Endothelial cell of umbilical vein (primary cell): ENCODE measurements at regions not wholly inside any gene's neighbourhood (a gene's known extent, or its start where the extent isn't known, plus 50 kb on each side); places are given as distances from the start of the nearest gene placed in this dataset.

Experiments
- BruUV-seq: library from RNA; stranded (reverse); fragments of 400-500 nt; replicated peaks from 2 replicates; lab custom pipeline; 2021; lab: Mats Ljungman, UMichigan
- CTCF ChIA-PET: fragments of 300-600, 350-600 bp; sonication (Branson Sonifier 250); formaldehyde crosslinking; loops from one replicate; lab custom pipeline; 2021; ENCODE audit warnings: antibody characterized with exemption, inconsistent platforms; lab: Charles Lee
- POLR2A ChIA-PET: fragments of 300-600, 350-600 bp; sonication (Branson Sonifier 250); formaldehyde crosslinking; loops from one replicate; lab custom pipeline; 2021; ENCODE audit warnings: antibody characterized with exemption, inconsistent platforms; lab: Charles Lee
- DNase-seq: peaks from one replicate; pipeline ENCODE4 v3.0.0-alpha.2; 2011; ENCODE audit warnings: low read depth, low spot score
- FAIRE-seq: peaks from 2 replicates; lab custom pipeline; 2011; peaks lifted over from hg19 to GRCh38; lab: Jason Lieb, UNC
- H2AFZ ChIP-seq: 2 replicates; pipeline ENCODE4 v1.6.0; 2012; ENCODE audit warnings: low read depth, low read length, control low read depth, inconsistent platforms
- H3K27ac ChIP-seq: 2 replicates; pipeline ENCODE4 v1.5.1; 2011; ENCODE audit warnings: low read depth, mild to moderate bottlenecking, control low read depth, low read length, moderate library complexity; ENCODE audit not compliant: insufficient read depth
- H3K27me3 ChIP-seq, 2 experiments: 2 replicates each; pipeline versions ENCODE4 v1.6.0 to v1.6.1; 2011; ENCODE audit warnings: low read length in 2 of 2, mixed read lengths in 1 of 2; ENCODE audit not compliant: control insufficient read depth in 2 of 2, insufficient read depth in 2 of 2
- H3K36me3 ChIP-seq, 2 experiments: 2 replicates in 1 of 2; 3 replicates in 1 of 2; pipeline ENCODE4 v1.5.1; 2011; ENCODE audit warnings: low read length in 2 of 2, mild to moderate bottlenecking in 1 of 2, moderate library complexity in 1 of 2; ENCODE audit not compliant: control insufficient read depth in 2 of 2, insufficient read depth in 2 of 2; ENCODE audit errors: extremely low read depth in 1 of 2
- H3K4me1 ChIP-seq: 3 replicates; pipeline ENCODE4 v1.5.1; 2011; ENCODE audit warnings: mild to moderate bottlenecking, low read length; ENCODE audit not compliant: control insufficient read depth, insufficient read depth; ENCODE audit errors: extremely low read depth
- H3K4me2 ChIP-seq: 2 replicates; pipeline ENCODE4 v1.6.1; 2011; ENCODE audit warnings: low read length, control low read depth, mixed read lengths; ENCODE audit not compliant: insufficient read depth
- H3K4me3 ChIP-seq, 3 experiments: fragments of 200-600 bp in 1 of 3; sonication (generic), shearing (Covaris generic) in 1 of 3; replicated peaks in 1 of 3; 2 replicates each; pipeline ENCODE4 v1.5.1; 2011 to 2016; ENCODE audit warnings: control low read depth in 3 of 3, low read length in 3 of 3, mild to moderate bottlenecking in 2 of 3, inconsistent platforms in 1 of 3, low read depth in 1 of 3, moderate library complexity in 1 of 3; ENCODE audit not compliant: insufficient read depth in 1 of 3
- H3K79me2 ChIP-seq: 2 replicates; pipeline ENCODE4 v1.6.0; 2012; ENCODE audit warnings: low read length, inconsistent platforms; ENCODE audit not compliant: control insufficient read depth, insufficient read depth
- H3K9ac ChIP-seq: replicated peaks from 2 replicates; pipeline ENCODE3; 2011; ENCODE audit warnings: low read length, control low read depth; ENCODE audit not compliant: insufficient read depth; ENCODE audit errors: extremely low read depth
- H3K9me1 ChIP-seq: replicated peaks from 3 replicates; pipeline ENCODE4 v1.6.0; 2011; ENCODE audit warnings: mild to moderate bottlenecking, low read length; ENCODE audit not compliant: control insufficient read depth, insufficient read depth; ENCODE audit errors: extremely low read depth
- H3K9me3 ChIP-seq: replicated peaks from 2 replicates; pipeline ENCODE4 v1.5.1; 2012; ENCODE audit warnings: low read length, inconsistent platforms; ENCODE audit not compliant: control insufficient read depth, insufficient read depth
- H4K20me1 ChIP-seq: replicated peaks from 2 replicates; pipeline ENCODE3; 2011; ENCODE audit warnings: mild to moderate bottlenecking, low read length; ENCODE audit not compliant: control insufficient read depth, insufficient read depth; ENCODE audit errors: extremely low read depth
- CTCF ChIP-seq, 2 donors: IDR thresholded peaks; 1 replicate in 1 of 2; 2 replicates in 1 of 2; pipeline ENCODE4 v1.5.1; 2011; ENCODE audit warnings: low read length in 2 of 2, mild to moderate bottlenecking in 2 of 2, moderate library complexity in 2 of 2, control low read depth in 1 of 2, inconsistent platforms in 1 of 2, low read depth in 1 of 2; ENCODE audit not compliant: insufficient read depth in 1 of 2; ENCODE audit errors: extremely low read depth in 1 of 2
- EZH2 ChIP-seq: IDR thresholded peaks from 2 replicates; pipeline ENCODE4 v1.6.1; 2012; ENCODE audit warnings: borderline replicate concordance, low read depth, mild to moderate bottlenecking, moderate library complexity, low read length, inconsistent platforms; ENCODE audit not compliant: severe bottlenecking
- FOS ChIP-seq: IDR thresholded peaks from 2 replicates; pipeline ENCODE4 v1.6.1; 2011; ENCODE audit warnings: mild to moderate bottlenecking, low read length, moderate library complexity, borderline replicate concordance; ENCODE audit not compliant: insufficient read depth
- GATA2 ChIP-seq: IDR thresholded peaks from 2 replicates; pipeline ENCODE4 v1.7.0; 2011; ENCODE audit warnings: low read depth, mild to moderate bottlenecking, moderate library complexity, mixed read lengths, low read length; ENCODE audit not compliant: insufficient read length, insufficient read depth
- JUN ChIP-seq: IDR thresholded peaks from 2 replicates; pipeline ENCODE4 v1.6.1; 2011; ENCODE audit warnings: borderline replicate concordance, low read depth; ENCODE audit not compliant: insufficient read length, insufficient read depth
- MAX ChIP-seq: IDR thresholded peaks from 2 replicates; pipeline ENCODE4 v1.6.1; 2011; ENCODE audit not compliant: insufficient read depth, insufficient read length
- MYC ChIP-seq: IDR thresholded peaks from one replicate; pipeline ENCODE4 v1.6.1; 2011; ENCODE audit warnings: mild to moderate bottlenecking, low read depth, low read length
- POLR2A ChIP-seq: IDR thresholded peaks from 2 replicates; pipeline ENCODE4 v1.6.1; 2012; ENCODE audit warnings: low read depth, mild to moderate bottlenecking, control low read depth, low read length
- POLR2AphosphoS5 ChIP-seq: IDR thresholded peaks from 2 replicates; pipeline ENCODE4 v1.6.1; 2012; ENCODE audit warnings: low read depth, mild to moderate bottlenecking, control low read depth, low read length, moderate library complexity; ENCODE audit not compliant: insufficient read depth
- dilution Hi-C: fragments of 300-500 bp; cut with MboI; formaldehyde crosslinking; loops from one replicate; pipeline ENCODE4 v1.15.0; 2019; ENCODE audit warnings: low sequenced_read_pairs; ENCODE audit not compliant: extremely low pct_ligation_motif_present
- intact Hi-C: fragments of 100-400 bp; cut with micrococcal nuclease; formaldehyde crosslinking; loops from one replicate; pipeline ENCODE4 v1.10.0; 2022

- no TSS peak for BruUV-seq
- H3K9me1 ChIP-seq = no peaks in the 10 kb centered on the region
- no peak overlapping the region for H3K4me3 ChIP-seq
- H3K4me1 ChIP-seq = no peaks in the 10 kb centered on the region
- no peaks in the 10 kb centered on the region for H3K9me3 ChIP-seq
- H3K79me2 ChIP-seq = no peaks in the 10 kb centered on the region
- TF ChIP-seq MAX = no peak
- no peak for TF ChIP-seq CTCF (IDR thresholded peaks at IDR 0.05; ENCODE audit: extremely low read depth in 1 of 2, insufficient read depth in 1 of 2, low read depth in 1 of 2, low read length in 2 of 2)
- TF ChIP-seq GATA2 = no peak
- no peak for TF ChIP-seq POLR2A
- no peak for TF ChIP-seq POLR2AphosphoS5
- no peak for TF ChIP-seq MYC
- no peak for TF ChIP-seq FOS
- no peak for TF ChIP-seq EZH2
- TF ChIP-seq JUN = no peak
- FAIRE-seq (no peak), DNase-seq (no peak)
- H4K20me1 ChIP-seq = no peaks in the 10 kb centered on the region
- H3K36me3 ChIP-seq = no peaks in the 10 kb centered on the region
- intact Hi-C loops = no loop called here
- no peak overlapping the region for H2AFZ ChIP-seq
- no peak overlapping the region for H3K4me2 ChIP-seq
- dilution Hi-C loops = no loop called here
- ChIA-PET CTCF (no interaction called here), POLR2A (no interaction called here)
- H3K27me3 ChIP-seq = no peaks in the 10 kb centered on the region
- no peak overlapping the region for H3K9ac ChIP-seq
- H3K27ac ChIP-seq = no peak overlapping the region
Observed at GRCh38 chr12:108052260-108052659, 76.8 kb upstream of the WSCD2 start.
